GM12878 (cell line): ENCODE measurements at regions not wholly inside any gene's neighbourhood (a gene's known extent, or its start where the extent isn't known, plus 50 kb on each side); places are given as distances from the start of the nearest gene placed in this dataset.

Source experiments
- BHLHE40 ChIP-seq, 2 experiments: fragments of 450-650 bp in 1 of 2; IDR thresholded peaks; 2 replicates each; pipeline ENCODE4 v1.6.1; 2011 to 2017; ENCODE audit warnings: low read depth in 2 of 2, borderline replicate concordance in 1 of 2, improper control_type of control experiment in 1 of 2, low read length in 1 of 2, mild to moderate bottlenecking in 1 of 2
- CTCF ChIP-seq, 3 experiments: IDR thresholded peaks in 2 of 3; conservative IDR thresholded peaks in 1 of 3; 2 replicates each; pipeline ENCODE4 v1.5.1; 2011; ENCODE audit warnings: low read depth in 3 of 3, low read length in 3 of 3, mild to moderate bottlenecking in 3 of 3, control low read depth in 2 of 3, moderate library complexity in 2 of 3, inconsistent platforms in 1 of 3, mixed read lengths in 1 of 3; ENCODE audit not compliant: control insufficient read depth in 2 of 3, insufficient read depth in 1 of 3; ENCODE audit errors: extremely low read depth in 1 of 3
- E4F1 ChIP-seq: fragments of 450-650 bp; IDR thresholded peaks from 2 replicates; pipeline ENCODE4 v1.6.1; 2018; ENCODE audit warnings: borderline replicate concordance, mild to moderate bottlenecking; ENCODE audit not compliant: partially characterized antibody
- HDAC2 ChIP-seq: fragments of 200-600 bp; sonication (generic); IDR thresholded peaks from 2 replicates; pipeline ENCODE4 v1.6.1; 2017
- NR2C2 ChIP-seq: IDR thresholded peaks from 2 replicates; pipeline ENCODE4 v1.6.1; 2011; ENCODE audit warnings: borderline replicate concordance, low read depth; ENCODE audit not compliant: control insufficient read depth, insufficient read length
- POLR2AphosphoS5 ChIP-seq: IDR thresholded peaks from 2 replicates; pipeline ENCODE4 v1.6.1; 2011; ENCODE audit warnings: mild to moderate bottlenecking, low read length, inconsistent platforms
- PRDM15 ChIP-seq: fragments of 450-650 bp; formaldehyde crosslinking; IDR thresholded peaks from 2 replicates; pipeline ENCODE4 v1.4.0; 2020; ENCODE audit warnings: mild to moderate bottlenecking, moderate library complexity
- RAD21 ChIP-seq: IDR thresholded peaks from 2 replicates; pipeline ENCODE4 v1.6.1; 2011; ENCODE audit warnings: mild to moderate bottlenecking, low read depth, low read length, moderate library complexity; ENCODE audit not compliant: insufficient read depth
- ZNF687 ChIP-seq: fragments of 450-650 bp; IDR thresholded peaks from 2 replicates; pipeline ENCODE4 v1.6.1; 2017; ENCODE audit warnings: mild to moderate bottlenecking, moderate library complexity
- TF ChIP-seq, protein P1 (sequence below): IDR thresholded peaks from 2 replicates; pipeline ENCODE4 v1.6.1; 2012; ENCODE audit warnings: mild to moderate bottlenecking, low read depth, low read length

GRCh38 chr13:23020246-23020843, 160.4 kb upstream of the SGCG start (continued):
- TF ChIP-seq POLR2AphosphoS5 (no peak), E4F1 (no peak), ZNF687 (0 out of 2 replicates have a peak, but pooled peaks have one; percentile 24), BHLHE40 (IDR thresholded peaks at IDR 0.05; ENCODE audit: borderline replicate concordance in 1 of 2, low read depth in 2 of 2, low read length in 1 of 2) (no peak), RAD21 (peak; percentile 75), NR2C2 (no peak), HDAC2 (no peak), CTCF (IDR thresholded peaks at IDR 0.05 in 2 of 3, conservative IDR thresholded peaks at IDR 0.05 in 1 of 3; ENCODE audit: control insufficient read depth in 2 of 3, extremely low read depth in 1 of 3, insufficient read depth in 1 of 3, low read depth in 3 of 3, low read length in 3 of 3) (peak; percentile 75 to 85 (median 82)), PRDM15 (CRISPR knock-in tag) (no peak)
- TF ChIP-seq, protein P1, sequence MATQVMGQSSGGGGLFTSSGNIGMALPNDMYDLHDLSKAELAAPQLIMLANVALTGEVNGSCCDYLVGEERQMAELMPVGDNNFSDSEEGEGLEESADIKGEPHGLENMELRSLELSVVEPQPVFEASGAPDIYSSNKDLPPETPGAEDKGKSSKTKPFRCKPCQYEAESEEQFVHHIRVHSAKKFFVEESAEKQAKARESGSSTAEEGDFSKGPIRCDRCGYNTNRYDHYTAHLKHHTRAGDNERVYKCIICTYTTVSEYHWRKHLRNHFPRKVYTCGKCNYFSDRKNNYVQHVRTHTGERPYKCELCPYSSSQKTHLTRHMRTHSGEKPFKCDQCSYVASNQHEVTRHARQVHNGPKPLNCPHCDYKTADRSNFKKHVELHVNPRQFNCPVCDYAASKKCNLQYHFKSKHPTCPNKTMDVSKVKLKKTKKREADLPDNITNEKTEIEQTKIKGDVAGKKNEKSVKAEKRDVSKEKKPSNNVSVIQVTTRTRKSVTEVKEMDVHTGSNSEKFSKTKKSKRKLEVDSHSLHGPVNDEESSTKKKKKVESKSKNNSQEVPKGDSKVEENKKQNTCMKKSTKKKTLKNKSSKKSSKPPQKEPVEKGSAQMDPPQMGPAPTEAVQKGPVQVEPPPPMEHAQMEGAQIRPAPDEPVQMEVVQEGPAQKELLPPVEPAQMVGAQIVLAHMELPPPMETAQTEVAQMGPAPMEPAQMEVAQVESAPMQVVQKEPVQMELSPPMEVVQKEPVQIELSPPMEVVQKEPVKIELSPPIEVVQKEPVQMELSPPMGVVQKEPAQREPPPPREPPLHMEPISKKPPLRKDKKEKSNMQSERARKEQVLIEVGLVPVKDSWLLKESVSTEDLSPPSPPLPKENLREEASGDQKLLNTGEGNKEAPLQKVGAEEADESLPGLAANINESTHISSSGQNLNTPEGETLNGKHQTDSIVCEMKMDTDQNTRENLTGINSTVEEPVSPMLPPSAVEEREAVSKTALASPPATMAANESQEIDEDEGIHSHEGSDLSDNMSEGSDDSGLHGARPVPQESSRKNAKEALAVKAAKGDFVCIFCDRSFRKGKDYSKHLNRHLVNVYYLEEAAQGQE = no peak
